H7 (cell line): ENCODE measurements at regions not wholly inside any gene's neighbourhood (a gene's known extent, or its start where the extent isn't known, plus 50 kb on each side); places are given as distances from the start of the nearest gene placed in this dataset.

Experiments
- DNase-seq: peaks from one replicate; pipeline ENCODE4 v3.0.0; 2012
- H3K27me3 ChIP-seq: 2 replicates; pipeline ENCODE4 v1.6.0; 2011; ENCODE audit warnings: mild to moderate bottlenecking, low read length; ENCODE audit not compliant: control insufficient read depth, insufficient read depth
- H3K36me3 ChIP-seq: replicated peaks from 2 replicates; pipeline ENCODE4 v1.5.1; 2011; ENCODE audit warnings: low read length; ENCODE audit not compliant: control insufficient read depth, insufficient read depth
- H3K4me3 ChIP-seq: 2 replicates; pipeline ENCODE4 v1.5.1; 2011; ENCODE audit warnings: low read depth, mild to moderate bottlenecking, control low read depth, low read length, moderate library complexity; ENCODE audit not compliant: insufficient read depth

DNA sequence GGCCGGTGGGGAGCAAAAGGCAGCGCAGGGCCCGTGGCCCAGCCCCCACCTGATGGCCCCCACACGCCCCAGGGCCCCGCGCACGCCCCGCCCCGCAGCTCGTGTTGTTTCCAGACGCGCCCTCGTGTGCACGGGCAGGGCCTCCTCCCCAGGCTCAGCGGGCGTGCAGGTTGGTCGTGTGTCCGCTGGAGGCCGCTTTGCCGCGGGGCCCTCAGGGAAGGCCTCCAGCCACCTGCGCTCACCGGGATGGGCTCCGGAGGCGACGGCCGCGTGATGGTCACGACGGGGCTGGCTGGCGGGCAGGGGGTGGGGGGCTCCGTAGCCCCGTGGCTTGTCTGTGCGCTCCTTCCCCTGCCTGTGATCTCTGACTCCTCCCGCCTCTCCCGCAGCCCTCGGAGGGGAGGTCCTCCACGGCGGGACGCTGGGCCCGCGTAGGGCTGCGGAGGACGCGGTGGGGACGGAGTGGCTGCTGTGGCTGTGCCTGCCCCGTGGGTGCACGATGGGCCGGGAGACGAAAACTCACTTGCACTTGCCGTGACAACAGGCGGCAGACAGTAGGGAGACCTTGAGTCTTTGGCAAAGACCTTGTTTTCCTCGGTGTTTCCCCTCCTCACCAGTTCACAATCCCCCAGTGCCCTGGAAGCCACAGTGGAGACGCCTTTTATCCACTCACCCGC lies 67.1 kb downstream of the RTP5 start:
- Histone ChIP-seq H3K4me3 (no peak overlapping the region), H3K27me3 (no peaks in the 10 kb centered on the region), H3K36me3 (no peaks in the 10 kb centered on the region)
- DNase-seq: peak; percentile 39

DNA sequence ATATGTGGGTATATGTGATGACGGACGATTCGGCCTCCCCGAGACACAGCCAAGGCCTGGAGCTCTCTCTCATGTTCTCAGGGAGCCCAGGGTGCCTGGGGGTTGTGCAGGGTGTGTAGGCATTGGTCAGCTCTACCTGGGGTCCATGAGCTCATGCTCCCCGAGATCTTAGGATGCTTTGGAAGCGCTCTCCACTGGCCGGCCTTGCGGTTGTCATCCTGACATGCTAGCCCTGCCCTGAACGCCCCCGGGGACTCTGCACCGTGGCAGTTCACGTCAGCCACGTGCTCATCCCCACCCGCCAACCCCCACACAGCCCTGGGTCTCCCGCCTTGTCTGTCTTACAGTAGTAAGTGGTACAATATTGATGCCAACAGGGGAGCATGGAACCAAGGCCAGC lies 67.8 kb downstream of the RTP5 start:
- DNase-seq: no peak
- no peaks in the 10 kb centered on the region for H3K27me3 ChIP-seq
- H3K36me3 ChIP-seq: no peaks in the 10 kb centered on the region
- H3K4me3 ChIP-seq: no peak overlapping the region

- DNase-seq: no peak
- Histone ChIP-seq H3K36me3 (no peaks in the 10 kb centered on the region), H3K4me3 (no peak overlapping the region), H3K27me3 (no peaks in the 10 kb centered on the region)
Observed at GRCh38 chr2:241939541-241939940, 70.0 kb downstream of the RTP5 start.

GRCh38 chr2:241940329-241940728 lies 70.8 kb downstream of the RTP5 start:
- peak; percentile 47 for DNase-seq
- no peaks in the 10 kb centered on the region for H3K36me3 ChIP-seq
- H3K27me3 ChIP-seq: no peaks in the 10 kb centered on the region
- no peak overlapping the region for H3K4me3 ChIP-seq

- H3K36me3 ChIP-seq: no peaks in the 10 kb centered on the region
- peak; percentile 38 for DNase-seq
Observed at GRCh38 chr2:241941691-241942301, 72.3 kb downstream of the RTP5 start.

GRCh38 chr2:241942416-241943208 lies 73.1 kb downstream of the RTP5 start:
- H3K4me3 ChIP-seq: no peak overlapping the region
- DNase-seq: no peak
- no peaks in the 10 kb centered on the region for H3K36me3 ChIP-seq
- no peaks in the 10 kb centered on the region for H3K27me3 ChIP-seq

More at GRCh38 chr2:241941691-241942301, 72.3 kb downstream of the RTP5 start:
- Histone ChIP-seq H3K4me3 (no peak overlapping the region), H3K27me3 (no peaks in the 10 kb centered on the region)

DNA sequence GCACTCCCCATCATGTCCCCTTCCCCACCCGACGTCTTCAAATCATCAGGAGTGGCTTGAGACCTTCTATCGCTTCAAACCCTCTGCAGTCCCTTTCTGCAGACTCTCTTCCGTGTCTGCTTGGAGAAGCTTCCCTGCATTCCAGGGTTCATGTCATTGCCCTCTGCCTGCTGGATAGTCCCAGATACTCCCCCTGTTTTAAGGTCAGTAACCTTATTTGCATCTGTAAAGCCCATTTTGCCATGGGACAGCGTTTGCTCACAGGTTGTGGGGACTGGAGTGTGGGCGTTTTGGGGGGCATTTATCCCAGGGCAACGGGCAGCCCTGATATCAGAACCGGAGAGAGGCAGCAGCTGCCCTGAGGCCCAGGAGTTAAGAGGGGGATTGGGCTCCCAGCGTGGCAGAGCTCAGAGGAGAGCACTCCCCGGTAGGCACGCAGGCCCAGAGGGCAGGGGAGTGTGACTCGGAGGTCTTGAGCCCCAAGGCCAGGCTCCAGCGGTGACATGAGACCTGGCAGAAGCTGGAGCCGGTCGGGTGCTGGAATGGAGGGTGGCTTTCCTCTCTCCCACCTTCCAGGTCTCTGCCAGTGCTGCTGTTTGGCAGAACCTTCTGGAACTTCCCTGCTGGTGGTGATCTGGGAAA lies 73.8 kb downstream of the RTP5 start:
- no peak for DNase-seq
- Histone ChIP-seq H3K4me3 (no peak overlapping the region), H3K36me3 (no peaks in the 10 kb centered on the region), H3K27me3 (no peaks in the 10 kb centered on the region)

DNA sequence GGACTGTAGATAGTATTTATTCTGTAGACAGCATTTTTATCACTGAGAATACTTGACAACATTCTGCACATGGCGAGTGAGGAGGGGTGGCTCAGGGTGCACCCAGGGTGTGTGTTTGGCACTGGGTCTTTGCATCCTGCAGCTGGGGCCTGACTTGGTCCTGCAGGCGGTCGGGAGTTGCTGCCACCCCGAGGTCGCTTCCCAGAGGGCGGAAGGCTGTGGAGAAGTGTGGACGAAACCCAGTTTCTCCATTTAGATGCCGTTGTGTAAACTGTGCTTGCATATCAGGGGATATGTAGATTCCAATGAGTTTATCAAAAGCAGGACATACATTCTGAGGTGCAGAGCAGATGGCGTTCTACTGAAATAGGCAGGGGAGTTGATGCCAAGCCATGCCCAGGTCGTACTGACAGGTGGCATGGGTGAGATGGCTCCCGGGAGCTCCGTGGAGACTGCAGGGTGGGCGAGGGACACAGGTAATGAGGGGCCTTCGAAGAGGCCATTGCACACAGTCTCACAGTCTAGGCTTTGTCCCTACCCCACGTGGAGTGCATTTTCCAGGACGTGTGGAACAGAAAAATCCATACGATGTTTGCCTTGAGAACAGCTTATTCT lies 74.5 kb downstream of the RTP5 start:
- H3K27me3 ChIP-seq: no peaks in the 10 kb centered on the region
- DNase-seq: no peak
- H3K4me3 ChIP-seq: no peak overlapping the region
- H3K36me3 ChIP-seq: no peaks in the 10 kb centered on the region

GRCh38 chr2:241944821-241945220 lies 75.3 kb downstream of the RTP5 start:
- DNase-seq: no peak
- Histone ChIP-seq H3K27me3 (no peaks in the 10 kb centered on the region), H3K36me3 (no peaks in the 10 kb centered on the region), H3K4me3 (no peak overlapping the region)

- no peak for DNase-seq
- no peak overlapping the region for H3K4me3 ChIP-seq
- no peaks in the 10 kb centered on the region for H3K27me3 ChIP-seq
- H3K36me3 ChIP-seq: no peaks in the 10 kb centered on the region
Observed at GRCh38 chr2:241945311-241945710, 75.8 kb downstream of the RTP5 start.

DNA sequence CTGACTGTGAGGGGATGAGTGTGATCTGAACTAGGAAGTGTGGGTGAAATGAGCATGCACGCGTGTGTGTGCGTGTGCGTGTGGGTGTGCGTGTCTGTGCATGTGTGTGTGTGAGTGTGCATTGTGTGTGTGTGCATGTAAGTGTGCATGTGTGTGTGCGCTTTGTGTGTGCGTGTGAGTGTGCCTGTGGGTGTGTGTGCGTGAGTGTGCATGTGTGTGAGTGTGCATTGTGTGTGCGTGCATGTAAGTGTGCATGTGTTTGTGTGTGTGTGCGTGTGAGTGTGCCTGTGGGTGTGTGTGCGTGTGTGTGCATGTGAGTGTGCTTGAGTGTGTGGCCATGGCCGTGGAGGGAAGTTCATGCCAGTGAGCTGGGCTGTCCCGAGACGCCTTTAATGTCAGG lies 76.3 kb downstream of the RTP5 start:
- DNase-seq: no peak
- H3K27me3 ChIP-seq: no peaks in the 10 kb centered on the region
- H3K36me3 ChIP-seq: no peaks in the 10 kb centered on the region
- no peak overlapping the region for H3K4me3 ChIP-seq

GRCh38 chr2:241946306-241947003 lies 76.9 kb downstream of the RTP5 start:
- no peaks in the 10 kb centered on the region for H3K27me3 ChIP-seq
- DNase-seq: peak; percentile 24
- no peak overlapping the region for H3K4me3 ChIP-seq

GRCh38 chr2:241947004-241947350 lies 77.4 kb downstream of the RTP5 start:
- Histone ChIP-seq H3K4me3 (no peak overlapping the region), H3K36me3 (no peaks in the 10 kb centered on the region), H3K27me3 (no peaks in the 10 kb centered on the region)
- peak; percentile 27 for DNase-seq

More at GRCh38 chr2:241946306-241947003, 76.9 kb downstream of the RTP5 start:
- no peaks in the 10 kb centered on the region for H3K36me3 ChIP-seq

GRCh38 chr2:241947401-241947800 lies 77.9 kb downstream of the RTP5 start:
- Histone ChIP-seq H3K4me3 (no peak overlapping the region), H3K36me3 (no peaks in the 10 kb centered on the region), H3K27me3 (no peaks in the 10 kb centered on the region)
- peak; percentile 23 for DNase-seq
